GM10248 (cell line): ENCODE measurements at regions not wholly inside any gene's neighbourhood (a gene's known extent, or its start where the extent isn't known, plus 50 kb on each side); places are given as distances from the start of the nearest gene placed in this dataset.

Source experiments
- CTCF ChIA-PET: fragments of 300-600 bp; sonication (Branson Sonifier 250); formaldehyde crosslinking; extraction: SDS; loops from one replicate; lab custom pipeline; 2021; ENCODE audit warnings: antibody characterized with exemption; lab: Yijun Ruan, JAX
- POLR2A ChIA-PET: fragments of 350-650 bp; sonication (Branson Sonifier 250); formaldehyde crosslinking; extraction: SDS; loops from one replicate; lab custom pipeline; 2020; ENCODE audit warnings: antibody characterized with exemption; lab: Yijun Ruan, JAX
- DNase-seq: peaks from one replicate; pipeline ENCODE4 v3.0.0; 2012; ENCODE audit errors: extremely low spot score
- CTCF ChIP-seq: IDR thresholded peaks from 2 replicates; pipeline ENCODE4 v1.5.1; 2012; ENCODE audit warnings: mild to moderate bottlenecking, low read depth; ENCODE audit errors: extremely low read depth, missing control alignments, control extremely low read depth

GRCh38 chr6:86728976-86729375 lies 208.4 kb upstream of the HTR1E start:
- ChIA-PET POLR2A (no interaction called here), CTCF (interaction anchor here (1.6 kb wide), 1 partner anchor 17 kb away, joined by 5 read pairs; no protein-coding TSS in a partner anchor)
- no peak for DNase-seq
- TF ChIP-seq CTCF = no peak

DNA sequence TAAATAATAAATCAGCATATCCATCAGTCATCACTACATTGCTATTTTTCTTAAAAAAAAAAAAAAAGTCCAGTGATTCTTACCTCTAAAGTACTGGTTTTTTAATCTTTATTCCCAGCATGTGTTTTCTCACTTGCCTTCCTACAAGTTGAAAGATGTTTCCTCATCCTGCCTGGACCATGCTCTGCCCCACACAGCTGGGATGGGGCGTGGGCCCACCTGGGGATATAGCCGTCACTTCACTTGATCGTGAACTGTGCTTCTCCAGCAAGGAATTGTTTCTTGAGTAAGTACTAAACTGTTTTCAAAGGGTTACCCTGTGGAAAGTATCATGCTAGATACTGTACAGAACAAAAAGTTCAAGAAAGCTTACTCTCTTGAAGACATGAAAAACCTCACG lies 212.6 kb upstream of the HTR1E start:
- no peak for TF ChIP-seq CTCF
- ChIA-PET POLR2A (no interaction called here), CTCF (interaction anchor here (1.3 kb wide), 1 partner anchor 26 kb away, joined by 3 read pairs; no protein-coding TSS in a partner anchor)
- no peak for DNase-seq

DNA sequence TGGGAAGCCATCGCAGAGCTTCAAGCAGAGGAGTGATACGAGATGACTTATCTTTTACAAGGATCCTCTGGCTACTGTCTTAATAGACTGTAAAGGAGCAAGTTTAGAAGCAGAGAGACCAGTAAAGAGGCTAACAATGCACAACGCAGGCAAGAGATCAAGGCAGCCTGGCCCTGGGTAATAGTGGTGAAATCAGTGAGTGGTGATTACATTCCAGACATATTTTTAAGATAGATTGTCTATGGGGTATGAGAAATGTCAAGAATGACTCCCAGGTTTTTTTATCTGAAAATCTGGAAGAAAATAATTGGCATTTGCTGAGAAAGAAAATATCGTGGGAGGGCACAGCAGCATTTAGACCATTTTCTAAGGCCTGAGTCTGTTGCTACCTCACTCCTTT lies 213.6 kb upstream of the HTR1E start:
- ChIA-PET CTCF (no interaction called here), POLR2A (no interaction called here)
- no peak for DNase-seq
- TF ChIP-seq CTCF = no peak

DNA sequence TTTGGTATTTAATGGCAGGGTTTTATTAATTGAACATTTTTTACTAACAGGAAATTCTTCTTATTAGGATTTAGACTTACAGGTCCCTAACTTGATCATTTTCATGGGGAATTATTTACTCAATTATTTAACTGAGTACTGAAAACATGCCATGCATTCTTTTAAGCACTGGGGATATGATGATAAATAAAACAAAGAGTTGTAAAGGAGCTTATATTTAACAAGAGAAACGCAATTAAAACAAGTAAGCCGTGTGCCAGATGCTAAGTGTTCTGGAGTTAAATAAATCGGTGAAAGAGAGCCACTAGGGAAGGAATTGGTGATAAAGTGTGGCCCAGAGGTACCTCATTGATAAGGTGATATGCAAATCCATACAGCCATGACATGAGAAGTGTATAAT lies 214.2 kb upstream of the HTR1E start:
- POLR2A ChIA-PET = no interaction called here
- TF ChIP-seq CTCF = no peak

DNA sequence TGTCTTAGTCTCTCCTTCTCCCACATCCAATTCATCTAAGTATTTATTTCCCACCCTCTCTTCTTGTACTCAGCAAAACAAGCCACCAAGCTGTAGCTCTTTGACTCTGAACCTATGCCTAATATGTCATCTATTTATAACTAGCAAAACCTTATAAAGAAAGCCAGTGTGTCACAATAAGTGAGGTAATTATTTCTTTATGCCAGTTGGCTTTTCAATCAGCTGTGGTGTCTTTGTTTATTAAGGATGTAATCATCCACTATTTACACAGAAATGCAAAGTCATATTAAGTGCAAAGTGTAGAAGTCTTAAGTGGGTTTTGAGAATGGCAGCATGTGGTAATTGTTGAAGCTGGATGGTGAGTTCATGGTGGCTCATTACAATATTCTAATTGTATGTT lies 215.2 kb upstream of the HTR1E start:
- TF ChIP-seq CTCF = no peak
- no peak for DNase-seq
- CTCF ChIA-PET = interaction anchor here (1.1 to 1.6 kb wide), 2 partner anchors 10 to 17 kb away, joined by 3 to 4 read pairs; no protein-coding TSS in a partner anchor
- POLR2A ChIA-PET = no interaction called here

More for the DNA sequence above, 214.2 kb upstream of the HTR1E start:
- CTCF ChIA-PET = interaction anchor here (1.6 kb wide), 1 partner anchor 18 kb away, joined by 4 read pairs; no protein-coding TSS in a partner anchor
- no peak for DNase-seq

- TF ChIP-seq CTCF = no peak
- no peak for DNase-seq
- ChIA-PET POLR2A (no interaction called here), CTCF (interaction anchor here (1.0 kb wide), 1 partner anchor 17 kb away, joined by 3 read pairs; no protein-coding TSS in a partner anchor)
These were observed 221.7 kb upstream of the HTR1E start for GRCh38 chr6:86715676-86716075.
